Retinal pigment epithelial cell (primary cell): ENCODE measurements at regions not wholly inside any gene's neighbourhood (a gene's known extent, or its start where the extent isn't known, plus 50 kb on each side); places are given as distances from the start of the nearest gene placed in this dataset.

Source experiments
- DNase-seq: peaks from one replicate; pipeline ENCODE4 v3.0.0-alpha.2; 2010; ENCODE audit warnings: low read depth
- H3K4me3 ChIP-seq: 2 replicates; pipeline ENCODE4 v1.5.1; 2011; ENCODE audit warnings: mild to moderate bottlenecking, low read length, control low read depth, moderate library complexity
- TF ChIP-seq, protein P1 (sequence below): conservative IDR thresholded peaks from 2 replicates; pipeline ENCODE4 v1.5.1; 2011; ENCODE audit warnings: low read depth, low read length, control low read depth, inconsistent platforms

DNA sequence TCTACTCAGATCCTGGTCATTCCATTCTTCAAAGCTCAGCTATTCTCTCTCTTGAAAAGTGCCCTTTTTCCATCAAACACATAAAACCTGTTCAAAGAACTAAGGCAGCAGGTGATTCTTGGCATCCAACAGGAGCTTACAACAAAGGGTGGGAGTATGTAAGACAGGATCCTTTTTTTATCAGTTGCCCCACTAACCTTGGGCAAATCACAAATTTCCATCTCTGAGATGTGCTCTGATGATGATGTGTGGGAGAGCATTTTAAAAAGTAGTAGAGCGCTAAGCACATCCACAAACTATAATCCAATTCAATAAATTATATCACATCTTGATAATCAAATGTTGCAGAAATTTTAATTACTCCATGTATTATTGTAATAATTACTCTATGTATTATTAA lies 53.7 kb upstream of the FDX1 start:
- no peak for DNase-seq
- H3K4me3 ChIP-seq: no peak overlapping the region
- TF ChIP-seq, protein P1, sequence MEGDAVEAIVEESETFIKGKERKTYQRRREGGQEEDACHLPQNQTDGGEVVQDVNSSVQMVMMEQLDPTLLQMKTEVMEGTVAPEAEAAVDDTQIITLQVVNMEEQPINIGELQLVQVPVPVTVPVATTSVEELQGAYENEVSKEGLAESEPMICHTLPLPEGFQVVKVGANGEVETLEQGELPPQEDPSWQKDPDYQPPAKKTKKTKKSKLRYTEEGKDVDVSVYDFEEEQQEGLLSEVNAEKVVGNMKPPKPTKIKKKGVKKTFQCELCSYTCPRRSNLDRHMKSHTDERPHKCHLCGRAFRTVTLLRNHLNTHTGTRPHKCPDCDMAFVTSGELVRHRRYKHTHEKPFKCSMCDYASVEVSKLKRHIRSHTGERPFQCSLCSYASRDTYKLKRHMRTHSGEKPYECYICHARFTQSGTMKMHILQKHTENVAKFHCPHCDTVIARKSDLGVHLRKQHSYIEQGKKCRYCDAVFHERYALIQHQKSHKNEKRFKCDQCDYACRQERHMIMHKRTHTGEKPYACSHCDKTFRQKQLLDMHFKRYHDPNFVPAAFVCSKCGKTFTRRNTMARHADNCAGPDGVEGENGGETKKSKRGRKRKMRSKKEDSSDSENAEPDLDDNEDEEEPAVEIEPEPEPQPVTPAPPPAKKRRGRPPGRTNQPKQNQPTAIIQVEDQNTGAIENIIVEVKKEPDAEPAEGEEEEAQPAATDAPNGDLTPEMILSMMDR: no peak

DNA sequence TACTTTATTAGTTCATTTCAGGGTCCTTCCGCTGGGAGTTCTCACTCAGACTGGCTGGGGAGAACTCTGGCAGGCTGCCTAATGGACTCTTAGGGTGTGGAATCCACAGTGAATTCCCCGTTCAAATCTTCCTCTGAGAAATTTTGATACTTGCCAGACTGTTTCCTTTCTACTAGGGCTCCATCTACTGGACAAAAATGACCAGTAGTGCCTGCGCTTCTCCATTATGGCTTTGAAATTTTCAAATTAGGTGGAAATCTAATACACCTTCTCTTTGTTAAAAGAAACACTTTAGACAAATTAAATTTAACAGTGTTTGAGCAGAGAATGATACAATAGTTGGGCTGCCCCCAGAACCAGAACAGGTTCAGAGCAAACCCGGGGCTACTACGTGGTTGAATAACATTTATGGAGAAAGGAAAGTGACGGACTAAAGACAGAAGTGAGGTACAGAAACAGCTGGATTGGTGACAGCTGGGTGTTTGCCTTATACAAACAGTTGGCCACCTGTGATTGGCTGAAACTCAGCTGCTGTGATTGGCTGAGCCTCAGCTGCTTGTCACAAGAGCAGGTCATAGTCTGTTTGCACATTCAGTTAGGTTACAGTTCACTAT lies 52.9 kb upstream of the FDX1 start:
- TF ChIP-seq, protein P1: peak; percentile 84
- peak; percentile 90 for DNase-seq
- H3K4me3 ChIP-seq: no peak overlapping the region

DNA sequence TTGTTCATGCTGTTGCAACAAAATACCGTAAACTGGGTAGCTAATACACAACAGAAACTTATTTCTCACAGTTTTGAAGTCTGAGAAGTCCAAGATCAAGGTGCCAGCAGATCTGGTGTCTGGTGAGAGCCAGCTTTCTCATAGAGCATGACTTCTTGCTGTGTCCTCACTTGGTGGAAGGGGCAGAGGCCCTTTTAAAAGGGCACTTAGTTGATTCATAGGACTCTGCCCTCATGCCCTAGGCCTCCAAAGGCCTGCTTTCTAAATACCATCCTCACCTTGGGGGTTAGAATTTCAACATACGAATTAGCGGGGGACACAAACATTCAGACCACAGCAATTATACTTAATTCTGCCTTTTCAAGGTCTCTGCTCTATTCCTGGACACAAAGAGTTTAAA lies 52.3 kb upstream of the FDX1 start:
- H3K4me3 ChIP-seq: no peak overlapping the region
- TF ChIP-seq, protein P1: no peak
- no peak for DNase-seq

DNA sequence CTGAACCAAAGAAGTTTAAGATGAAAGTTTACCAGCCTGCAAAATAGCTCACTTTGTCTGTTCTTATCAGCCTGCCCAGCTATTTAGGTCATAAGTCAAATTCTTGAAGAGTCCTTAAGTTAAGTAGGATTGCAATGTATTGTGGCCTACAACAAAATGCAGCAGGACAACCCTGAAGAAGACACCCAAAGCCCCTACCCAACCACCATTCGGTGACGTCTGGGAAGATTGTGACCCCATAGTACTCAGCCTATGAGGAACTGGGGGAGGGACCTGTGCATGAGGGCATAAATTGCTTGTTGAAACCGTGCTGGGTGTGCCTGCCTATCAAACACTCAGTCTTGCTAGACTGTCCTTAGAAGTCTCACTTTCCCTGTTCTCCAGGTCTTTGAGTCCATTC lies 50.5 kb upstream of the FDX1 start:
- DNase-seq: no peak
- H3K4me3 ChIP-seq: no peak overlapping the region
- TF ChIP-seq, protein P1: no peak

DNA sequence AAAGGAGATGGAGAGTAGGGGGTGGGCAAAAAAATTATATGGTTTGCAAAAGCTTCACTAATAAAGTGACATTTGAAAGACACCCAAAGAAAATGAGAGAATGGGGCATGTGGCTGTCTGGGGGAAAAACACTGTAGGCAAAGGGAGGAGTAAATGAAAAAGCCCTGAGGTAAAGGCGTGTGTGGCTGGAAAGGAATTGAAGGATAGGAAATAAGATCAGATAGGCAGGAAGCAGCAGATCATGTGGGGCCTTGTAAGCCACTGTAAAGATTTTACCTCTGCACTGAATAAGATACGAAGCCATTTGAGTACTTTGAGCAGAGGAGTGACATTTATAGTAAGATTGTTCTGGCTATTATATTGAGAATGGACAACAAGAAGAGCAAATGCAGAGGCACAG lies 49.8 kb upstream of the FDX1 start:
- no peak overlapping the region for H3K4me3 ChIP-seq
- TF ChIP-seq, protein P1: no peak
- no peak for DNase-seq
